ENCODE measurements at regions not wholly inside any gene's neighbourhood (a gene's known extent, or its start where the extent isn't known, plus 50 kb on each side); places are given as distances from the start of the nearest gene placed in this dataset.
"Not testable (repeated sequence)": the region's sequence is repeated elsewhere in the genome, so short reads cannot be mapped to it uniquely, and the experiment has no call there.

DNA sequence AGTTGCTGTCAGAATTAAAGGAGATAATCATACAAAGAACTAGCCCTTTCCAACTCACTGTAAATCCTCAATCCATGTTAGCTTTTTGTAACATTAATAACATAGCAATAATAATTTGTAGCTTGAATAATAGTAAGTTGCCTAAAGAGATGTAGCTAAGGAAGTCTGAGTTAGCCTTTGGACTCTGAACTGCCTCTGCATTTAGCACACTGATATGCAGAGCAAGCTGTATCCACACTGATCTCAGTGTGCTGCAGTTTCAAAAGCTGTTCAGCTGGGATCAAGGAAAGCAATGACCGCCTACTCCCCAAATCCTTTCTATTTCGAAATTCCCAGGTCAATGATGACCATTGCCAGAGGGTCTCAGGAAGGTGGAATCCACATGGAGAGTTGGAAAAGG lies 99.3 kb upstream of the IFNG-AS1 start:
- Mint-ChIP-seq H3K4me3 (no peak overlapping the region), H3K36me3 (ENCODE audit: low read depth) (no peaks in the 10 kb centered on the region), H3K9me3 (peaks cover 2% of the 10 kb centered on the region), H3K27me3 (no peaks in the 10 kb centered on the region), H3K27ac (no peak overlapping the region), H3K4me1 (no peaks in the 10 kb centered on the region)
- ChIA-PET POLR2A (no interaction called here), CTCF (no interaction called here)
- DNase-seq, result no peak

- Mint-ChIP-seq H3K4me1 (no peaks in the 10 kb centered on the region), H3K27ac (no peak overlapping the region), H3K36me3 (ENCODE audit: low read depth) (no peaks in the 10 kb centered on the region), H3K4me3 (no peak overlapping the region), H3K9me3 (peaks cover 2% of the 10 kb centered on the region), H3K27me3 (no peaks in the 10 kb centered on the region)
- DNase-seq, result no peak
- ChIA-PET POLR2A (no interaction called here), CTCF (interaction anchor here (0.7 kb wide), 1 partner anchor 18 kb away, joined by 3 read pairs; no protein-coding TSS in a partner anchor)
Measured at GRCh38 chr12:67890726-67891258, 98.5 kb upstream of the IFNG-AS1 start.

- POLR2A ChIA-PET, result no interaction called here
- Mint-ChIP-seq H3K36me3 (ENCODE audit: low read depth) (no peaks in the 10 kb centered on the region), H3K27me3 (no peaks in the 10 kb centered on the region), H3K9me3 (peaks cover 2% of the 10 kb centered on the region), H3K4me3 (no peak overlapping the region), H3K4me1 (no peaks in the 10 kb centered on the region), H3K27ac (no peak overlapping the region)
- CTCF ChIA-PET, result no interaction called here
- DNase-seq, result no peak
Measured at GRCh38 chr12:67891596-67891995, 97.7 kb upstream of the IFNG-AS1 start.

- no peak overlapping the region for H3K4me3 Mint-ChIP-seq
- H3K36me3 Mint-ChIP-seq (ENCODE audit: low read depth), result no peaks in the 10 kb centered on the region
- H3K27ac Mint-ChIP-seq, result no peak overlapping the region
- H3K27me3 Mint-ChIP-seq, result no peaks in the 10 kb centered on the region
- POLR2A ChIA-PET, result no interaction called here
- DNase-seq, result no peak
- CTCF ChIA-PET, result no interaction called here
- peaks cover 2% of the 10 kb centered on the region for H3K9me3 Mint-ChIP-seq
- H3K4me1 Mint-ChIP-seq, result no peaks in the 10 kb centered on the region
Measured at GRCh38 chr12:67892259-67893021, 96.8 kb upstream of the IFNG-AS1 start.

GRCh38 chr12:67893022-67893580 lies 96.1 kb upstream of the IFNG-AS1 start:
- no peak for DNase-seq
- H3K4me3 Mint-ChIP-seq, result no peak overlapping the region
- no peaks in the 10 kb centered on the region for H3K27me3 Mint-ChIP-seq
- H3K27ac Mint-ChIP-seq, result no peak overlapping the region
- ChIA-PET CTCF (no interaction called here), POLR2A (no interaction called here)
- H3K4me1 Mint-ChIP-seq, result no peaks in the 10 kb centered on the region
- H3K36me3 Mint-ChIP-seq (ENCODE audit: low read depth), result no peaks in the 10 kb centered on the region
- peaks cover 2% of the 10 kb centered on the region for H3K9me3 Mint-ChIP-seq

DNA sequence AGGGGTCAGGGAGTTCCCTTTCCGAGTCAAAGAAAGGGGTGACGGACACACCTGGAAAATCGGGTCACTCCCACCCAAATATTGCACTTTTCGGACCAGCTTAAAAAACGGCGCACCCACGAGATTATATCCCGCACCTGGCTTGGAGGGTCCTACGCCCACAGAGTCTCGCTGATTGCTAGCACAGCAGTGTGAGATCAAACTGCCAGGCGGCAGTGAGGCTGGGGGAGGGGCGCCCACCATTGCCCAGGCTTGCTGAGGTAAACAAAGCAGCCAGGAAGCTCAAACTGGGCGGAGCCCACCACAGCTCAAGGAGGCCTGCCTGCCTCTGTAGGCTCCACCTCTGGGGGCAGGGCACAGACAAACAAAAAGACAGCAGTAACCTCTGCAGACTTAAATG lies 88.8 kb upstream of the IFNG-AS1 start:
- not testable (repeated sequence) for H3K27me3 Mint-ChIP-seq

GRCh38 chr12:67909091-67909531 lies 80.1 kb upstream of the IFNG-AS1 start:
- DNase-seq, result no peak
- ChIA-PET CTCF (interaction anchor here (0.6 to 2.4 kb wide), 4 partner anchors 9 to 19 kb away, joined by 3 to 7 read pairs (median 3); no protein-coding TSS in a partner anchor), POLR2A (no interaction called here)
- Mint-ChIP-seq H3K36me3 (ENCODE audit: low read depth) (no peaks in the 10 kb centered on the region), H3K27ac (no peak overlapping the region), H3K4me1 (no peaks in the 10 kb centered on the region), H3K9me3 (peaks cover 5% of the 10 kb centered on the region), H3K4me3 (no peak overlapping the region), H3K27me3 (peaks cover 1% of the 10 kb centered on the region)

More for the DNA sequence above, 88.8 kb upstream of the IFNG-AS1 start:
- H3K4me1 Mint-ChIP-seq; H3K27ac Mint-ChIP-seq; H3K9me3 Mint-ChIP-seq; POLR2A ChIA-PET; H3K4me3 Mint-ChIP-seq; H3K36me3 Mint-ChIP-seq (ENCODE audit: low read depth); CTCF ChIA-PET: not testable (repeated sequence)
- DNase-seq, result peak; percentile 29

GRCh38 chr12:67909681-67910080 lies 79.6 kb upstream of the IFNG-AS1 start:
- DNase-seq, result no peak
- no peak overlapping the region for H3K4me3 Mint-ChIP-seq
- peaks cover 4% of the 10 kb centered on the region for H3K27me3 Mint-ChIP-seq
- H3K36me3 Mint-ChIP-seq (ENCODE audit: low read depth), result no peaks in the 10 kb centered on the region
- H3K27ac Mint-ChIP-seq, result no peak overlapping the region
- POLR2A ChIA-PET, result no interaction called here
- peaks cover 5% of the 10 kb centered on the region for H3K9me3 Mint-ChIP-seq
- H3K4me1 Mint-ChIP-seq, result no peaks in the 10 kb centered on the region
- CTCF ChIA-PET, result interaction anchor here (0.9 to 2.4 kb wide), 2 partner anchors 12 to 15 kb away, joined by 3 to 7 read pairs; no protein-coding TSS in a partner anchor

GRCh38 chr12:67910360-67911274 lies 78.6 kb upstream of the IFNG-AS1 start:
- POLR2A ChIA-PET, result no interaction called here
- Mint-ChIP-seq H3K27me3 (peaks cover 5% of the 10 kb centered on the region), H3K4me3 (no peak overlapping the region), H3K27ac (no peak overlapping the region), H3K4me1 (no peaks in the 10 kb centered on the region), H3K9me3 (peaks cover 5% of the 10 kb centered on the region), H3K36me3 (ENCODE audit: low read depth) (no peaks in the 10 kb centered on the region)
- DNase-seq, result no peak
- CTCF ChIA-PET, result interaction anchor here (0.7 kb wide), 1 partner anchor 74 kb away, joined by 3 read pairs; no protein-coding TSS in a partner anchor

DNA sequence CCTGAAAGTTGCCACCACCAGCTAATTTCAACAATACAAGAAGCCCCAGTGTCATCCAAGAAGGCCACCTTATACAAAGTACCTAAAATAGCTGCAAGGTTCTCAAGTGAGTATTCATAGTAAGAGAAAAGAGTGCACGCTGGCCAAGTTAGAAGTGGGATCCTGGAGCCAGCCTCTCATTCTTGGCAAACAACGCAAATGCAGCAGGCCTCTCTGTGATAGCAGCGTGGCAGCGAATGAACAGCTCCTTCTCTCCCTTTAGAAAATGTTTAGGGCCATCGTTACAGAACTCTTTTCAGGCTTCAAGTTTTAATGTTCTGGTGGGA lies 78.0 kb upstream of the IFNG-AS1 start:
- ChIA-PET CTCF (no interaction called here), POLR2A (no interaction called here)
- H3K4me3 Mint-ChIP-seq, result no peak overlapping the region
- no peak overlapping the region for H3K27ac Mint-ChIP-seq
- H3K4me1 Mint-ChIP-seq, result no peaks in the 10 kb centered on the region
- H3K36me3 Mint-ChIP-seq (ENCODE audit: low read depth), result no peaks in the 10 kb centered on the region
- H3K27me3 Mint-ChIP-seq, result peaks cover 5% of the 10 kb centered on the region
- DNase-seq, result no peak
- H3K9me3 Mint-ChIP-seq, result peaks cover 5% of the 10 kb centered on the region

GRCh38 chr12:67911789-67912188 lies 77.5 kb upstream of the IFNG-AS1 start:
- H3K4me3 Mint-ChIP-seq, result no peak overlapping the region
- no peaks in the 10 kb centered on the region for H3K4me1 Mint-ChIP-seq
- ChIA-PET POLR2A (no interaction called here), CTCF (no interaction called here)
- peaks cover 2% of the 10 kb centered on the region for H3K9me3 Mint-ChIP-seq
- H3K27ac Mint-ChIP-seq, result no peak overlapping the region
- peaks cover 5% of the 10 kb centered on the region for H3K27me3 Mint-ChIP-seq
- DNase-seq, result no peak
- H3K36me3 Mint-ChIP-seq (ENCODE audit: low read depth), result no peaks in the 10 kb centered on the region

DNA sequence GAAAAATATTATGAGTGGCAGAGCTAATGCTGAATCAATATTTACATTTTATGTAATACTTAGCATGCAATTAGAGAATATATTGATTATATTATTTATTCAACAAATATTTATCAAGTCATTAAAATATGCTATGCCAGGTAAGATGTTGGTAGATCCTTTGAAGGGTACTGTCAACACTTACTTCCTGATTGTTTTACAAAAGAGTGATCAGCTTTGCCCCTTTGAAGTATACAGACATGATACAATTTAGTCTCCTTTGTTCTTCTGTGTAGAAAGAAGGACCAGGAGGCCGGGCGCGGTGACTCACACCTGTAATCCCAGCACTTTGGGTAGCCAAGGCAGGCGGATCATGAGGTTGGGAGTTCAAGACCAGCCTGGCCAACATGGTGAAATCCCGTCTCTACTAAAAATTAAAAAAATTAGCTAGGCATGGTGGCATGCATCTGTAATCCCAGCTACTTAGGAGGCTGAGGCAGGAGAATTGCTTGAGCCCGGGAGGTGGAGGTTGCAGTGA lies 73.9 kb upstream of the IFNG-AS1 start:
- no peak for DNase-seq
- no peaks in the 10 kb centered on the region for H3K36me3 Mint-ChIP-seq (ENCODE audit: low read depth)
- H3K4me3 Mint-ChIP-seq, result no peak overlapping the region
- ChIA-PET POLR2A (no interaction called here), CTCF (interaction anchor here (0.7 kb wide), 1 partner anchor 1193 kb away, joined by 3 read pairs; no protein-coding TSS in a partner anchor)
- H3K4me1 Mint-ChIP-seq, result no peaks in the 10 kb centered on the region
- H3K27me3 Mint-ChIP-seq, result peaks cover 3% of the 10 kb centered on the region
- no peak overlapping the region for H3K27ac Mint-ChIP-seq
- peaks cover 2% of the 10 kb centered on the region for H3K9me3 Mint-ChIP-seq
